ENCODE measurements at regions not wholly inside any gene's neighbourhood (a gene's known extent, or its start where the extent isn't known, plus 50 kb on each side); places are given as distances from the start of the nearest gene placed in this dataset.

DNA sequence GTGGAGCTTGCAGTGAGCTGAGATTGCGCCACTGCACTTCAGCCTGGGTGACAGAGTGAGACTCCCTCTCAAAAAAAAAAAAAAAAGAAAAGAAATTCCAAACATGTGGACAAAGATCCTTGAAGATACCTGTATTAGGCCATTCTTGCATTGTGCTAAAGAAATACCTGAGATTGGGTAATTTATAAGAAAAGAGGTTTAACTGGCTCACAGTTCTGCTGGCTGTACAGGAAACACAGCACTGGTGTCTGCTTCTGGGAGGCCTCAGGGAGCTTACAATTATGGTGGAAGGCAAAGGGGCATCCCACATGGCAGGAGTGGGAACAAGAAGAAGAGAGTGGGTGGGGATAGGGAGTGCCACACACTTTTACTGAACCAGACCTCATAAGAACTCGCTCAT is 140.1 kb downstream of the SS18 start:
- H3K36me3 ChIP-seq (replicated peaks; ENCODE audit: insufficient read depth, low read depth): no peaks in the 10 kb centered on the region
- DNase-seq (ENCODE audit: low spot score): no peak
- H3K9me3 ChIP-seq (ENCODE audit: low read depth): no peaks in the 10 kb centered on the region
- no peak for TF ChIP-seq EZH2phosphoT487 (IDR thresholded peaks at IDR 0.05; ENCODE audit: low read depth, severe bottlenecking, unreplicated experiment)
- no peak for TF ChIP-seq EZH2 (IDR thresholded peaks at IDR 0.05; ENCODE audit: borderline replicate concordance)
- TF ChIP-seq, protein P1, sequence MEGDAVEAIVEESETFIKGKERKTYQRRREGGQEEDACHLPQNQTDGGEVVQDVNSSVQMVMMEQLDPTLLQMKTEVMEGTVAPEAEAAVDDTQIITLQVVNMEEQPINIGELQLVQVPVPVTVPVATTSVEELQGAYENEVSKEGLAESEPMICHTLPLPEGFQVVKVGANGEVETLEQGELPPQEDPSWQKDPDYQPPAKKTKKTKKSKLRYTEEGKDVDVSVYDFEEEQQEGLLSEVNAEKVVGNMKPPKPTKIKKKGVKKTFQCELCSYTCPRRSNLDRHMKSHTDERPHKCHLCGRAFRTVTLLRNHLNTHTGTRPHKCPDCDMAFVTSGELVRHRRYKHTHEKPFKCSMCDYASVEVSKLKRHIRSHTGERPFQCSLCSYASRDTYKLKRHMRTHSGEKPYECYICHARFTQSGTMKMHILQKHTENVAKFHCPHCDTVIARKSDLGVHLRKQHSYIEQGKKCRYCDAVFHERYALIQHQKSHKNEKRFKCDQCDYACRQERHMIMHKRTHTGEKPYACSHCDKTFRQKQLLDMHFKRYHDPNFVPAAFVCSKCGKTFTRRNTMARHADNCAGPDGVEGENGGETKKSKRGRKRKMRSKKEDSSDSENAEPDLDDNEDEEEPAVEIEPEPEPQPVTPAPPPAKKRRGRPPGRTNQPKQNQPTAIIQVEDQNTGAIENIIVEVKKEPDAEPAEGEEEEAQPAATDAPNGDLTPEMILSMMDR (IDR thresholded peaks at IDR 0.05; ENCODE audit: poor library complexity): no peak
- H2AFZ ChIP-seq: no peak overlapping the region
- no peaks in the 10 kb centered on the region for H3K79me2 ChIP-seq
- WGBS (ENCODE audit: low lambda C conversion rate, missing lambda C conversion rate): 100% methylated on average over 2 of the region's 2 CpGs
- H3K27me3 ChIP-seq: no peaks in the 10 kb centered on the region
- H3K4me1 ChIP-seq (ENCODE audit: insufficient read depth): no peaks in the 10 kb centered on the region
- no peak overlapping the region for H3K27ac ChIP-seq
- no peaks in the 10 kb centered on the region for H4K20me1 ChIP-seq (ENCODE audit: insufficient read depth, poor library complexity, severe bottlenecking)
- H3K4me3 ChIP-seq: no peak overlapping the region
- H3K9me2 ChIP-seq (replicated peaks; ENCODE audit: insufficient read depth): no peaks in the 10 kb centered on the region
- H3K4me2 ChIP-seq: no peak overlapping the region

GRCh38 chr18:25946540-25946939 is 143.9 kb downstream of the SS18 start:
- Histone ChIP-seq H3K27ac (no peak overlapping the region), H3K4me2 (no peak overlapping the region), H4K20me1 (ENCODE audit: insufficient read depth, poor library complexity, severe bottlenecking) (no peaks in the 10 kb centered on the region), H3K9me2 (replicated peaks; ENCODE audit: insufficient read depth) (no peaks in the 10 kb centered on the region), H2AFZ (no peak overlapping the region), H3K4me3 (no peak overlapping the region), H3K9me3 (ENCODE audit: low read depth) (no peaks in the 10 kb centered on the region), H3K27me3 (no peaks in the 10 kb centered on the region), H3K36me3 (replicated peaks; ENCODE audit: insufficient read depth, low read depth) (no peaks in the 10 kb centered on the region), H3K79me2 (no peaks in the 10 kb centered on the region), H3K4me1 (ENCODE audit: insufficient read depth) (no peaks in the 10 kb centered on the region)
- WGBS (ENCODE audit: low lambda C conversion rate, missing lambda C conversion rate): 93% methylated on average over 1 of the region's 1 CpG
- TF ChIP-seq, protein P1 (IDR thresholded peaks at IDR 0.05; ENCODE audit: poor library complexity): no peak
- no peak for TF ChIP-seq EZH2phosphoT487 (IDR thresholded peaks at IDR 0.05; ENCODE audit: low read depth, severe bottlenecking, unreplicated experiment)
- TF ChIP-seq EZH2 (IDR thresholded peaks at IDR 0.05; ENCODE audit: borderline replicate concordance): no peak
- DNase-seq (ENCODE audit: low spot score): no peak

- no peak for DNase-seq (ENCODE audit: low spot score)
- Histone ChIP-seq H3K9me3 (ENCODE audit: low read depth) (no peaks in the 10 kb centered on the region), H3K9me2 (replicated peaks; ENCODE audit: insufficient read depth) (no peaks in the 10 kb centered on the region), H3K4me2 (no peak overlapping the region), H3K27me3 (no peaks in the 10 kb centered on the region), H3K36me3 (replicated peaks; ENCODE audit: insufficient read depth, low read depth) (no peaks in the 10 kb centered on the region), H2AFZ (no peak overlapping the region), H3K27ac (no peak overlapping the region), H4K20me1 (ENCODE audit: insufficient read depth, poor library complexity, severe bottlenecking) (no peaks in the 10 kb centered on the region), H3K79me2 (no peaks in the 10 kb centered on the region), H3K4me1 (ENCODE audit: insufficient read depth) (peaks cover 8% of the 10 kb centered on the region), H3K4me3 (no peak overlapping the region)
- 96% methylated on average over 1 of the region's 1 CpG for WGBS (ENCODE audit: low lambda C conversion rate, missing lambda C conversion rate)
- TF ChIP-seq EZH2 (IDR thresholded peaks at IDR 0.05; ENCODE audit: borderline replicate concordance) (no peak), EZH2phosphoT487 (IDR thresholded peaks at IDR 0.05; ENCODE audit: low read depth, severe bottlenecking, unreplicated experiment) (no peak)
- TF ChIP-seq, protein P1 (IDR thresholded peaks at IDR 0.05; ENCODE audit: poor library complexity): no peak
Measured at GRCh38 chr18:25935356-25935755, 155.1 kb downstream of the SS18 start.

GRCh38 chr18:25931126-25931525 is 159.3 kb downstream of the SS18 start:
- Histone ChIP-seq H3K27me3 (no peaks in the 10 kb centered on the region), H4K20me1 (ENCODE audit: insufficient read depth, poor library complexity, severe bottlenecking) (no peaks in the 10 kb centered on the region), H3K9me2 (replicated peaks; ENCODE audit: insufficient read depth) (no peaks in the 10 kb centered on the region), H3K36me3 (replicated peaks; ENCODE audit: insufficient read depth, low read depth) (no peaks in the 10 kb centered on the region), H3K4me1 (ENCODE audit: insufficient read depth) (peaks cover 8% of the 10 kb centered on the region), H3K4me2 (no peak overlapping the region), H3K9me3 (ENCODE audit: low read depth) (no peaks in the 10 kb centered on the region), H3K79me2 (no peaks in the 10 kb centered on the region), H3K4me3 (no peak overlapping the region), H3K27ac (no peak overlapping the region), H2AFZ (no peak overlapping the region)
- TF ChIP-seq EZH2phosphoT487 (IDR thresholded peaks at IDR 0.05; ENCODE audit: low read depth, severe bottlenecking, unreplicated experiment): no peak
- no peak for TF ChIP-seq EZH2 (IDR thresholded peaks at IDR 0.05; ENCODE audit: borderline replicate concordance)
- TF ChIP-seq, protein P1 (IDR thresholded peaks at IDR 0.05; ENCODE audit: poor library complexity): no peak
- no peak for DNase-seq (ENCODE audit: low spot score)
- 97% methylated on average over 1 of the region's 1 CpG for WGBS (ENCODE audit: low lambda C conversion rate, missing lambda C conversion rate)
